ENCODE measurements at regions not wholly inside any gene's neighbourhood (a gene's known extent, or its start where the extent isn't known, plus 50 kb on each side); places are given as distances from the start of the nearest gene placed in this dataset.

- TF ChIP-seq, protein P1, sequence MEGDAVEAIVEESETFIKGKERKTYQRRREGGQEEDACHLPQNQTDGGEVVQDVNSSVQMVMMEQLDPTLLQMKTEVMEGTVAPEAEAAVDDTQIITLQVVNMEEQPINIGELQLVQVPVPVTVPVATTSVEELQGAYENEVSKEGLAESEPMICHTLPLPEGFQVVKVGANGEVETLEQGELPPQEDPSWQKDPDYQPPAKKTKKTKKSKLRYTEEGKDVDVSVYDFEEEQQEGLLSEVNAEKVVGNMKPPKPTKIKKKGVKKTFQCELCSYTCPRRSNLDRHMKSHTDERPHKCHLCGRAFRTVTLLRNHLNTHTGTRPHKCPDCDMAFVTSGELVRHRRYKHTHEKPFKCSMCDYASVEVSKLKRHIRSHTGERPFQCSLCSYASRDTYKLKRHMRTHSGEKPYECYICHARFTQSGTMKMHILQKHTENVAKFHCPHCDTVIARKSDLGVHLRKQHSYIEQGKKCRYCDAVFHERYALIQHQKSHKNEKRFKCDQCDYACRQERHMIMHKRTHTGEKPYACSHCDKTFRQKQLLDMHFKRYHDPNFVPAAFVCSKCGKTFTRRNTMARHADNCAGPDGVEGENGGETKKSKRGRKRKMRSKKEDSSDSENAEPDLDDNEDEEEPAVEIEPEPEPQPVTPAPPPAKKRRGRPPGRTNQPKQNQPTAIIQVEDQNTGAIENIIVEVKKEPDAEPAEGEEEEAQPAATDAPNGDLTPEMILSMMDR (conservative IDR thresholded peaks at IDR 0.05; ENCODE audit: low read length): no peak
- TF ChIP-seq EZH2phosphoT487 (IDR thresholded peaks at IDR 0.05; ENCODE audit: borderline replicate concordance): no peak
These were observed 257.9 kb downstream of the SUCLG1 start for GRCh38 chr2:84201158-84201557.

Measured in Loucy (cell line).